ENCODE measurements at regions not wholly inside any gene's neighbourhood (a gene's known extent, or its start where the extent isn't known, plus 50 kb on each side); places are given as distances from the start of the nearest gene placed in this dataset.

DNA sequence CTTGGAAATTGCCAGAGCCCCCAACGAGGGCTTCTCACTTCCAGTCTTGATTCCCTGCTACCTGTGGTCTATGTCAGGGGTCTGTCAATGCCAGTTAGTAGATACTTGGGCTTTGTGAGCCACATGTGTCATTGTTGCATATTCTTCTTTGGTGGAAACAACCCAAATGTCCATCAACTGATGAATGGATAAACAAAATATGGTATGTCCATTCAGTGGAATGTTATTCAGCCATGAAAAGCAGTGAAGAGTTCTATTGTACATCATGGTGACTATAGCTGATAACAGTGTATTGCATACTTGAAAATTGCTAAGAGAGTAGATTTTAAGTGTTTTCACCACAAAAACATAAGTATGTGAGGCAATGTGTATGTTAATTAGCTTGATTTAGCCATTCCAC, 288.1 kb downstream of the RPLP1 start:
- no peak for DNase-seq (ENCODE audit: low read depth)
- no peak overlapping the region for H3K4me3 ChIP-seq (ENCODE audit: control insufficient read depth, low read depth, low read length)
- no peak for TF ChIP-seq CTCF (conservative IDR thresholded peaks at IDR 0.05; ENCODE audit: control insufficient read depth, insufficient read depth, low read depth, low read length)

- DNase-seq (ENCODE audit: low read depth), result no peak
- no peak overlapping the region for H3K4me3 ChIP-seq (ENCODE audit: control insufficient read depth, low read depth, low read length)
- no peak for TF ChIP-seq CTCF (conservative IDR thresholded peaks at IDR 0.05; ENCODE audit: control insufficient read depth, insufficient read depth, low read depth, low read length)
These were observed 289.7 kb downstream of the RPLP1 start for GRCh38 chr15:69742361-69742760.

- TF ChIP-seq CTCF (conservative IDR thresholded peaks at IDR 0.05; ENCODE audit: control insufficient read depth, insufficient read depth, low read depth, low read length), result no peak
- no peak overlapping the region for H3K4me3 ChIP-seq (ENCODE audit: control insufficient read depth, low read depth, low read length)
- no peak for DNase-seq (ENCODE audit: low read depth)
These were observed 290.5 kb downstream of the RPLP1 start for GRCh38 chr15:69743091-69743490.

DNA sequence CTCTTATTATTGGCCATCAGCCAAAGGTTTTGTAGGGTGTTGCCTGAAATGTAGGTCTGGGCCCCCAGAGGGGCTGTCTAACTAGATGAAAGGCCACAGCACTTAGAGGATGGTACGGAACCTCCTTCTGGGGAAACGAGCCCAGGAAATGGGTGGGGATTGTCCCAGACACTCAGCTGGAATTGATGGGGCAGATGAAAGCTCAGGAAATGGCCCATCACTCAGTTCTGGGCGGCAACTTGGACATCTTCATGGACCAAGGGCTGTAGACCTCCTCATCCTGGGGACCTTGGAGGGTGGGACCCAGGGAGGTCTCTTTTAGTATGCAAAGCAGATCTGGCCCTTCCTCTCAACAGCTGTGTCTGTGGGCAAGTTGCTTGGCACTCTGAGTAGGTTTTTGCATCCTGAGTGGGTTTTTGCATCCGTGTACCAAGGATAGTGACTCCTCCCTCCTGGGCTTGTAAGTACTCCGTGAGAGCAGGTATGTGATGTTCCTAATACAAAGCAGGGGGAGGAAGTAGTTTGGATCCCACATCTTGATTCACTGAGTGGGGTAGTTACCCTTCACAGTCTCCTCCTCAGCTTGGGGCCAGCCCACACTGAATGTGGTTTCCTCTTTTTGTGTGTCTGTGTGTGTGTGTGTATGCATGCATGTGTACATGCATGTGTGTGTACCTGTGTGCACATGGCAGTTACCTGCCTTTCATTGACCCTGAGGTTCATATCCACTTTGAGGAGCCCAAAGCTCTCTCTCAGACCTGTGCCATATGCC, 292.0 kb downstream of the RPLP1 start:
- H3K4me3 ChIP-seq (ENCODE audit: control insufficient read depth, low read depth, low read length), result no peak overlapping the region
- DNase-seq (ENCODE audit: low read depth), result no peak
- no peak for TF ChIP-seq CTCF (conservative IDR thresholded peaks at IDR 0.05; ENCODE audit: control insufficient read depth, insufficient read depth, low read depth, low read length)

DNA sequence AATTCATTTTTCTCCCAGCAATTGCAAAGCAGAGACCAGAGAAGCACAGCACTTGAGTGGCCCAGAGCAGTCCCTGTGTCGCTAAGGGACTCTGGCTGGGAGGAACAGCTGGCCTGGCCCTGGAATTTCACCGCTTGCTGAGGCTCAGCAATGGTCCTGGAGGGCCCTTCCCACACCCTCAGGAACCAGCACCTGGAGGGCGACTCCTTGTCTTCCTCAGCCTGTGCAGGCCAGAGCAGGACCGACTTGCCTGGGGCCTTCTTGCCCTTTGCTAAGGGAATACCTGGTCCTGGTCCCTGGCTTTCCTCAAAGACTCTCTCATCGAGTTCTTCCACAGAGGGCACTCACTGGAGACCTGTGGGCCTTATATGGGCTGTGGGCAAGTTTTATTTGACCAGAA, 294.6 kb downstream of the RPLP1 start:
- no peak for DNase-seq (ENCODE audit: low read depth)
- no peak for TF ChIP-seq CTCF (conservative IDR thresholded peaks at IDR 0.05; ENCODE audit: control insufficient read depth, insufficient read depth, low read depth, low read length)
- H3K4me3 ChIP-seq (ENCODE audit: control insufficient read depth, low read depth, low read length), result no peak overlapping the region

DNA sequence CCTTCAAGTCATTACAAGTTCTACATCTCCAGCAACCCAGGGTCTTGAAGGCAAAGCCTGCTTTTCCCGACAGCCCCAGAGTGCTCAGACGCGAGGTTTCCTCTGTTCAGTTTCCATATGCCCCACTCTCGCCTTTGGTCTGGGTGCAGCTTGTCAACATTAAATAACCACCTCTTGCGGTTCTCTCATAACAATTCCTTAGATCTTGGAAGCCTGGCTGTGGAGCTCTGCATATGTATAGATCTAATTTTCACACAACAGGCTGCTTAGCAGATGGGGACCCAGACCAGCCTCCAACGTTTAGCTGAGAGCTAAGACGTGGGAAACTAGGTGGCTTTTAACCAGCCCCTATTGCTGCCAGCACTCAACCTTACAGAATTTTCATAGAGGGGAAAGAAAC, 295.5 kb downstream of the RPLP1 start:
- no peak for DNase-seq (ENCODE audit: low read depth)
- no peak for TF ChIP-seq CTCF (conservative IDR thresholded peaks at IDR 0.05; ENCODE audit: control insufficient read depth, insufficient read depth, low read depth, low read length)

More for the DNA sequence above, 295.5 kb downstream of the RPLP1 start:
- no peak overlapping the region for H3K4me3 ChIP-seq (ENCODE audit: control insufficient read depth, low read depth, low read length)

Data from fibroblast of mammary gland (primary cell).